Epithelial cell of proximal tubule (primary cell): ENCODE measurements at regions not wholly inside any gene's neighbourhood (a gene's known extent, or its start where the extent isn't known, plus 50 kb on each side); places are given as distances from the start of the nearest gene placed in this dataset.

Experiments
- DNase-seq: peaks from one replicate; pipeline ENCODE4 v3.0.0-alpha.2; 2011; ENCODE audit warnings: low read depth
- H3K4me3 ChIP-seq: 2 replicates; pipeline ENCODE4 v1.5.1; 2011; ENCODE audit warnings: low read depth, mild to moderate bottlenecking, low read length
- CTCF ChIP-seq: conservative IDR thresholded peaks from 2 replicates; pipeline ENCODE4 v1.5.1; 2012; ENCODE audit warnings: low read depth, mild to moderate bottlenecking, low read length

- no peak overlapping the region for H3K4me3 ChIP-seq
Measured at GRCh38 chr5:6806668-6807067, 93.4 kb downstream of the TENT4A start.

GRCh38 chr5:6808462-6808861 lies 95.2 kb downstream of the TENT4A start:
- no peak for TF ChIP-seq CTCF
- DNase-seq, result no peak
- no peak overlapping the region for H3K4me3 ChIP-seq

More at GRCh38 chr5:6806668-6807067, 93.4 kb downstream of the TENT4A start:
- no peak for DNase-seq
- TF ChIP-seq CTCF, result no peak

GRCh38 chr5:6810641-6811405 lies 97.6 kb downstream of the TENT4A start:
- TF ChIP-seq CTCF, result no peak
- H3K4me3 ChIP-seq, result no peak overlapping the region
- DNase-seq, result no peak

- DNase-seq, result no peak
- TF ChIP-seq CTCF, result no peak
- no peak overlapping the region for H3K4me3 ChIP-seq
Measured at GRCh38 chr5:6812091-6812490, 98.9 kb downstream of the TENT4A start.

GRCh38 chr5:6812800-6813731 lies 99.8 kb downstream of the TENT4A start:
- H3K4me3 ChIP-seq, result no peak overlapping the region
- no peak for TF ChIP-seq CTCF
- no peak for DNase-seq

GRCh38 chr5:6814816-6815215 lies 101.6 kb downstream of the TENT4A start:
- TF ChIP-seq CTCF, result no peak
- no peak for DNase-seq

More at GRCh38 chr5:6814816-6815215, 101.6 kb downstream of the TENT4A start:
- H3K4me3 ChIP-seq, result no peak overlapping the region
